NOMO-1 (cell line): ENCODE measurements at regions not wholly inside any gene's neighbourhood (a gene's known extent, or its start where the extent isn't known, plus 50 kb on each side); places are given as distances from the start of the nearest gene placed in this dataset.

Experiments used
- DNase-seq, 2 experiments: peaks; one replicate each; lab custom pipeline; 2025; ENCODE audit not compliant: unreplicated experiment in 2 of 2; lab: John Stamatoyannopoulos, UW

GRCh38 chr10:130802301-130802700 is 509.2 kb downstream of the TCERG1L start:
- DNase-seq, result no peak

- no peak for DNase-seq
Measured at GRCh38 chr10:130804281-130804680, 507.2 kb downstream of the TCERG1L start.

GRCh38 chr10:130804778-130805634 is 506.5 kb downstream of the TCERG1L start:
- no peak for DNase-seq

GRCh38 chr10:130805635-130806030 is 505.9 kb downstream of the TCERG1L start:
- no peak for DNase-seq

GRCh38 chr10:130806426-130806825 is 505.1 kb downstream of the TCERG1L start:
- no peak for DNase-seq

- no peak for DNase-seq
Measured at GRCh38 chr10:130807096-130807495, 504.4 kb downstream of the TCERG1L start.

- no peak for DNase-seq
Measured at GRCh38 chr10:130807721-130808120, 503.8 kb downstream of the TCERG1L start.

- DNase-seq, result no peak
Measured at GRCh38 chr10:130808243-130808642, 503.3 kb downstream of the TCERG1L start.

- no peak for DNase-seq
Measured at GRCh38 chr10:130808686-130809085, 502.8 kb downstream of the TCERG1L start.

GRCh38 chr10:130809181-130809580 is 502.3 kb downstream of the TCERG1L start:
- no peak for DNase-seq

- DNase-seq, result no peak
Measured at GRCh38 chr10:130809761-130810515, 501.6 kb downstream of the TCERG1L start.

- no peak for DNase-seq
Measured at GRCh38 chr10:130810856-130811255, 500.7 kb downstream of the TCERG1L start.

GRCh38 chr10:130812381-130813148 is 499.0 kb downstream of the TCERG1L start:
- DNase-seq, result no peak

GRCh38 chr10:130814610-130815009 is 496.9 kb downstream of the TCERG1L start:
- DNase-seq, result no peak

- no peak for DNase-seq
Measured at GRCh38 chr10:130816116-130816901, 495.2 kb downstream of the TCERG1L start.

- DNase-seq, result no peak
Measured at GRCh38 chr10:130817046-130817624, 494.4 kb downstream of the TCERG1L start.

- DNase-seq, result no peak
Measured at GRCh38 chr10:130817674-130818073, 493.8 kb downstream of the TCERG1L start.

- no peak for DNase-seq
Measured at GRCh38 chr10:130820880-130821482, 490.5 kb downstream of the TCERG1L start.

GRCh38 chr10:130824230-130825014 is 487.1 kb downstream of the TCERG1L start:
- DNase-seq, result no peak
